Testis (tissue), 2 donors: ENCODE measurements at regions not wholly inside any gene's neighbourhood (a gene's known extent, or its start where the extent isn't known, plus 50 kb on each side); places are given as distances from the start of the nearest gene placed in this dataset.

ENCODE experiments used
- CTCF ChIP-seq, 3 experiments: fragments of 450-650 bp in 2 of 3; fragments of 200-600 bp in 1 of 3; sonication (generic) in 1 of 3; IDR thresholded peaks; one replicate each; pipeline ENCODE4 v1.5.1; 2016 to 2019; ENCODE audit warnings: antibody characterized with exemption in 3 of 3, mild to moderate bottlenecking in 2 of 3, moderate library complexity in 1 of 3
- POLR2A ChIP-seq: fragments of 450-650 bp; IDR thresholded peaks from one replicate; pipeline ENCODE4 v1.6.1; 2017; ENCODE audit warnings: antibody characterized with exemption, mild to moderate bottlenecking, moderate library complexity

GRCh38 chr3:98966862-98967546 is 65.5 kb upstream of the DCBLD2 start:
- TF ChIP-seq CTCF (IDR thresholded peaks at IDR 0.05) (no peak), POLR2A (no peak)
